NCI-H187 (cell line): ENCODE measurements at regions not wholly inside any gene's neighbourhood (a gene's known extent, or its start where the extent isn't known, plus 50 kb on each side); places are given as distances from the start of the nearest gene placed in this dataset.

Source experiments
- DNase-seq, 2 experiments: peaks; one replicate each; lab custom pipeline; 2025; lab: John Stamatoyannopoulos, UW

- no peak for DNase-seq
These were observed 218.1 kb downstream of the CETN3 start for GRCh38 chr5:90191352-90192045.

- no peak for DNase-seq
These were observed 223.6 kb downstream of the CETN3 start for GRCh38 chr5:90185897-90186468.

DNA sequence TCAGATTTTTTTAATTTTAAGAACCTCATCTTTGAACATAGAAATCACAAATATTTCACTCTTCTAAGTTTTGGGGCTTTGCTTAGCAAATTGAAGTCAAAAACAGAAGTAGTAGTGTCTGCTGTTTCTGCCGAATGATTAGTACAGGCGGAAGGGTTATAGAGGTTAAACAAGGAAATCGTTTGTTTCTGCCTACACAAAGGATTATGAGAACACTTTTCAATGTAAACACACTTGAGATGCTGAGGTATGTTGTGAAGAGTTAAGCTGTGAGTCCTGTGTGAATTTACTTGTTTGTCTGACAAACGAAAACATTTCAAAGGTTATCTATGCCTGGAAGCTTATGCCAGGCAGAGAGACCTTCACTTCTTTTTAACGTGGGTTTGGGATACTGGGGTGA, 224.8 kb downstream of the CETN3 start:
- no peak for DNase-seq

GRCh38 chr5:90182726-90183125, 226.8 kb downstream of the CETN3 start:
- DNase-seq: no peak

DNA sequence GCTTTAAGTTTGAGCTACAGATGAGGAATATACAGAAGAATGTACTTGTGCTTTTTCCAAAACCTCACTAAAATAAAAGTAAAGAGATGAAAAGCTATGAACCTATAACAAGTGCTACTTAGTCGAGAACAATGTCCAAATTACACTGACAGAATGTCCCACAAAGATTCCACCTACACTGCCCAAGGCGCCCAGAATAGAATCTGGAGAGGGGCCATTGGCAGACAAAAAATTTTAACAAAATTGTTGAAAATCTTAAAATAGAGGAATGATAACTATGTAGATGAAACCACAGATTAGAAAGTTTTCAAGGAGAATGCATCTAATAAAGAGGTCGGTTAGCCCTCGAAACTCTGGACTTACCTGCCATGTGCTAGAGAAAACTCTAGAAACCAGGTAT, 235.3 kb downstream of the CETN3 start:
- no peak for DNase-seq

GRCh38 chr5:90173299-90174030, 236.1 kb downstream of the CETN3 start:
- DNase-seq: no peak

DNA sequence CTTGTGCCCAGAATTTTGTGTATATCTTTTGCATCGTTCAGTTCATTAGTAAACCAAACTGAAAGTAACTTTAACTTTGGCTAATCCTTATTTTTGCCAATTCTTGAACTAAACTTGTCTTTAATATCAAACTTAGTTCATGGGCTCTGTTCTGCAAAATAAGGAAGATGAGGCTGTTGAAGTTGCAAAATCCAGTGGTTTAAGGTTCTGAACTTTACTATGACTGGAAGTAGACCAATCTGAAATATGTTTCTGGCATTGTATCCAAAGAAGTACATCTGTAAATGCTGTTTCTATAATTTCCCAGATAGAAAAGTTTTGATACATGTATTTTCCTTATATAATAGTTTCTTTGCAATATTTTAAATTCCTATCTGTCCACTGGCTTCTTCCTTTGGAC, 238.1 kb downstream of the CETN3 start:
- DNase-seq: no peak

GRCh38 chr5:90170261-90170660, 239.3 kb downstream of the CETN3 start:
- no peak for DNase-seq

DNA sequence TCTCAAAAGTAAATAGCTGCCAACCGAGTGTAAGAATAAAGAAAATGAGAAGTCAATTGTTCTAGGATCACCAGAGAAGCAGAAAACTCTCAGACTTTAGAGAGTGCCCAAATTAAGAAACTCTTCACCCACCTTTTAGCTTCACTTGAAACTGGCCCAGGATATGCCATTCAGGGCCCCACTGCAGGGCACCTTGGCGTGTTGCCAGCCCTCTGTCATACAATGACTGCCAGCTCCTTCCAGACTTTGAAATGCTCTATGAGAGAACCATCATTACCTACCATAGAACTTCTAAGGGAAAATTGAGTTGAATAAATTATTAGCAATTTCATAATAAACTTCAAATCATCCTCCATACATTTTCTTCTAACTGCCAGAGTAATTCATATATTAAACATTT, 240.5 kb downstream of the CETN3 start:
- no peak for DNase-seq

GRCh38 chr5:90168399-90168798, 241.2 kb downstream of the CETN3 start:
- no peak for DNase-seq

DNA sequence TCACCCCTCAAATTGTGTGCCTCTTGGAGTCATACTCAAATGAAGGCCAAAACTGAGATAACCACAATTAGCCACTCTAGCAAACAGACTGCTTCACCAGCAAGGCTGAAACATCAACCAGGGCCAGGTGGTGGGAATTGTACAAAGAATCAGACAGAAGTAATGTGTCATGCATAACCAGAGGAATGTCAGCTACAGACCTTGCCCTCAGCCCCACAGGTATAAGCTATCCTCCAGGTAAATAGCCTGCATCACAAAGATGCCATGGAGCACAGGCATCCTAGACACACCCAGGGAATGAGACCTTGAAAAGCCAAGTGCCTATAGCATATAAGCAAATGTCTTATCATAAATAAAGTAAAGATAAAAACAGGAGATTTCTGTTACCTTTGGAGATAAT, 242.7 kb downstream of the CETN3 start:
- no peak for DNase-seq

DNA sequence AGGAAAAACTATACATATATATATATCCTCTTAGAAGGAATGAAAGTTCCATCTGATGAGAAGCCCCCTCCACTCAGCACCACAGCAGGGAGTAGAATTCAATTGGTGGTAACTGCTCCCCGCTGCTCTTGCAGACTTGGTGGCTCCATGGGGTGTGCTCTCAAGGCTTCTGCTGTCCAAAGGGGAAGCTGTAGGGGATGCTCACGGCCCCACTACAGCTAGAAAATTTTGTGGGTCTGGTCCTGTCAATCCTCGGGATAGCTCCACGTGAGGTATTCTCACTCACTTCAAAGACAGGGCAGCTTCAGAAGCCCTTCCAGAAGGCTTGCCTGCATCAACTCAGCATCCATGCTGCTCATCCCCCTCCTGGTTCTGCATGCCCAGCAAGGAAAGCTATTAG, 247.2 kb downstream of the CETN3 start:
- DNase-seq: no peak

- no peak for DNase-seq
These were observed 248.1 kb downstream of the CETN3 start for GRCh38 chr5:90161414-90161813.

GRCh38 chr5:90158131-90158530, 251.4 kb downstream of the CETN3 start:
- DNase-seq: no peak

DNA sequence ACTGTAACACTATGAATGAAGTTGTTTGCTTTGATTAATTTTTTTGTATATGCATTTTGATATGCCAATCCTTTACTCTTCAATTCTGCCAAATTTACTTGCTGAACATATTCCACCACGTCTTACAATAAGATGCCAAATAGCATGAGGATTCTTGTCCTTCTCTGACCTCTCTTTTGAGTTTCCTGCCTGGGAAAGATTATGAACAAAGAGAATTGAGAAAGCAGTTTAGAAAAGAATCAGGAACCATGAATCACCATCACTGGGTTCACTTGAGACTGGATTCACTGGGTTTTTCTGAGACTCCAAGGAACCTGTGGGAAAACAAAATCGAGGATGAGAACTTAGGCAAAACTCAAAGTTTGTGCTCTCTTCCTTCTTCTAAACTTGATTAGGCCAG, 256.5 kb downstream of the CETN3 start:
- no peak for DNase-seq

DNA sequence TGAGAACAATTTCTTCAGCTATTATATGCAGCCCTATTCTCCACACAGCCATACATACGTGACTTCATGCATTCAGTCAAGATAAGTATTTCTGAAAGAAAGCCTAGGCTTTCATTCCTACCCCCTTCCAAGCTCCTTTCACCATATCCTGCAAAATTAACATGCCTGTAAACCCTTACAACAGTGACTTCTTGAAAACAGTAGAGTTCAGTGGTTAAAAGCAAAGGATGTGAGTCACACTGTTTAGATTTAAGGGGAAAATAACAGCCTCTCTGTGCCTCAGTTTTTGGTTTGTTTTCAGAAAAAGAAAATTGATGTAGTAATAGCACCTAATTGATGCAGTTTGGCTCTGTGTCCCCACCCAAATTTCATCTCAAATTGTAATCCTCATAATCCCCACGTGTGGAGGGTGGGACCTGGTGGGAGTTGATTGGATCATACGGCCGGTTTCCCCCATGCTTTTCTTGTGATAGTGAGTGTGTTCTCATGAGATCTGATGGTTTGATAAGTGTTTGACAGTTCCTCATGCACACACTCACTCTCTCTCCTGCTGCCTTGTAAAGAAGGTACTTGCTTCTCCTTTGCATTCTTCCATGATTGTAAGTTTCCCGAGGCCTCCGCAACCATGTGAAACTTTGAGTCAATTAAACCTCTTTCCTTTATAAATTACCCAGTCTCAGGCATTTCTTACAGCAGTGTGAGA, 264.8 kb downstream of the CETN3 start:
- DNase-seq: no peak

GRCh38 chr5:90142541-90142940, 267.0 kb downstream of the CETN3 start:
- no peak for DNase-seq

DNA sequence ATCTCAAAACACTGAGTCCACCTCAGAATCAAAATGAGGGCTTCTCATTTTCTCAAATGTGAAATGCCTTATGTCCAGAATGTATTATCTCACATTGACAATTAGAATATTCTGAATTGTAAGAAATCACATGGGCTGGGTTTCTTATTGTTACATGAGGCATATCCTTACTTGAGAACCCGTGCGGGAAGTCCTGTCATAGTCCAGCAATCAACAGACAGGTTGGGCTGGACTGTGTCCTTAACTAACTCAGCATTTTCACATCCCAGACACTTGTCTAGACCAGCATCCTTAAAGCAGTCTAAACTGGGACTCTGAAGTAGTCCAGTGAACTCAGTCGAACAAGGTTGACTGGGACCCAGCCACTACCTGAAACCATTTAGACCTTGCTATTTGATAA, 267.6 kb downstream of the CETN3 start:
- no peak for DNase-seq

DNA sequence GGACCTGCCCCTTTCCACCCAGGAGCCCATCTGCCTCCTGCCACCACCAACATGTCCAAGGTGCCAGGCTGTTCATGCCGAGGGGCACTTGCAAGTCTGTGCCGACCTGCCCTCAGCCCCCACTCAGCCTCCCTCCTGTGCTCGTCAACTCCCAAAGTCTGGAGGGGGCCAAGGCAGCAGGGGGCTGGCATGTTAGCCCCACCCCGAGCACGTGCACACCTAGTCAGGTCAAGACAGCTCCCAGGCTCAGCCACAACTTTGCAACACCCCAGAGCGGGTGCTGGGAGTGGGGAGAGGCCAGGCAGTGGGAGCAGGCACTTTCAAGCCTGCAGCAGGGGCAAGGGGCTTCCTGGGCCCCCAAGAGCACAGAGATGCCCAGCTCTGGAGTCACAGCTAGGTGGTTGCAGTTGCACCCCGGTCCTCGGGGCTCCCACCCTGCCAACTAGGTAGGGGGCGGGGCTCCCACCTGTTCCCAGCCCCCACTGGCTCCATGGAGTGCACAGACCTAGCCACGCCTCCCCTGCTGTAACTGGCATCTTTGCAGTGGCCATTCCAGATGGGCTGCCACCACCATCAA, 272.5 kb downstream of the CETN3 start:
- no peak for DNase-seq

DNA sequence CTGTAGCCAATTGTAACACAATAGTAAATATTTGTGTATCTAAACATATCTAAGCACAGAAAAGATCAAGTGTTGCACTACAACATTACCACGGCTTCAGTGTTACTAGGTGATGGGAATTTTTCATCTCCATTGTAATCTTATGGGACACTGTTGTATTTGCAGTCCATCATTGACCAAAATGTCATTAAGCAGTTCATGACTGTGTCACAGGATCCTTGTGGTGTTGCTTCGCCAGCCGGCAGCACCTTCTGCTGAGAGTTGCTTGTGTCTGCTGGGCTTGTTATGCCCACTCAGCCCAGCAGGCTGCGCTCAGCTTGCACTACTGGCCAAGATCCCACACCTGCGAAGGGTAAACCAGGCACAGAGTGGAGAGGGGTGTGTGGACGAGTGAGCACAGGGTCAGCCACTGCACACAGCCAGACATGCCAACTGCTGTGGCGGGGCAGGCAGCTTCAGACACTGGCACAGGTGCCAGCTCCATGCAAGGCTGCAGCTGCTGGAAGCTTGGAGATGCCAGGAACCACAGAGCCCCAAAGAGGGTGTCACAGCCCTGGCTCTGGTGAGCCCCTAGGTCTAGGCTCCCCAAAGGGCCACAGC, 273.7 kb downstream of the CETN3 start:
- DNase-seq: no peak

DNA sequence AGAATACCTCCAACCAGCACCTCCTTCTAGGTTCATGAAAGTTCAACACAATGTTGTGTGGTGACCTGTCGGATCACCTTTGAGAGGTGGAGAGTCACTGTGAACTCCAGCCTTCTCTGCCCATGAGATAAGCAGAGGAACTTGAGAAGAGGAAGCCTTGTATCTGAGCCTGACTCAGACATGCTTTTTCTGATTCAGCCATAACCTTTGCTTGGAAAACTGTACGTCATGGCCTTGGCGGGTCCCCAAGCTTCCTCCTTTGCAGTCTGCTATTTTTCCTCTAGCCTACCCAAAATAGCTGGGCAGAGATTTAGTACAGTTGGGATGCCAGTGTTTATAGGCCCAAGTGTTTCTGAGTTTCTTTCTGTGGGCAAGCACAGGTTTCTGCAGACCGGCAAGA, 274.7 kb downstream of the CETN3 start:
- no peak for DNase-seq

DNA sequence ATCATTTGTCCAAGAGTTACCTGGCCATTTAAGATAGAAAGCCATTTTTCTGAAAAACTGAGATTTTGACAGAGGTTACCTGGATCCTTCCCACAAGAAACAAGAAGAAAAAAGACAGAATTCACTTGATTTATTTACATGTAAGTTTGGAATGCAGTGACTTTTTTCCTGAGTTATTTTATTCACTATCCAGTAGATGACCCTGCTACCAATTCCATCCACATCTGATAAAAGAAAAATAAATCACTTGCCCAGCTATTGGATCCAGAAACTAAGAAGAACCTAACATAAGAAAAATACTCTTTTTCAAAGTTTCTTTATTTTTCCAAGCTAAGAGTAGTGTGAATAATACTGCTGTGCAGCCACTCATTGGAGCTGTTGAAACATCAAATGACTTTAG, 275.2 kb downstream of the CETN3 start:
- no peak for DNase-seq
